ENCODE measurements at regions not wholly inside any gene's neighbourhood (a gene's known extent, or its start where the extent isn't known, plus 50 kb on each side); places are given as distances from the start of the nearest gene placed in this dataset.

DNA sequence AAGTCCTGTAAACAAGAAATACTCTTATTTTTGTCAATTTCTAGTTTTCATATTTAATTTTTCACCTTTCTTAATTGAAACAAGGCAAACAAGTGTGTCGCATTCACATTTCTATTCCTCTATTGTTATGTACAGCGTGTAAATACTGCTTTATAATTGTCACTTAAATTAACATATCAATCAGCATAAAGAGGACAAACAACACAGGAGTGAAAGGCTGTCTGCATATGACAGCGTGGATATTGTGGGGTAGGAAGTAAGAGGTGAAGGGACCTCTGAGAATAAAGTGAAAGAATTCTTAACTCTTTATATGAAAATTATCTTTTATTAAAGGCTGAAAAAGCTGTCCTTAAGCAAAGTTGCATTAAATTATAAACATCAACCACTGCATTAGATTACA, 797.9 kb upstream of the COBL start:
- Mint-ChIP-seq H3K27me3 (no peaks in the 10 kb centered on the region), H3K36me3 (ENCODE audit: insufficient read depth) (no peaks in the 10 kb centered on the region), H3K27ac (no peak overlapping the region), H3K9me3 (ENCODE audit: low read depth) (no peaks in the 10 kb centered on the region), H3K4me3 (ENCODE audit: low read depth) (no peak overlapping the region), H3K4me1 (ENCODE audit: low read depth) (peaks cover 14% of the 10 kb centered on the region)
- TF ChIP-seq, protein P1, sequence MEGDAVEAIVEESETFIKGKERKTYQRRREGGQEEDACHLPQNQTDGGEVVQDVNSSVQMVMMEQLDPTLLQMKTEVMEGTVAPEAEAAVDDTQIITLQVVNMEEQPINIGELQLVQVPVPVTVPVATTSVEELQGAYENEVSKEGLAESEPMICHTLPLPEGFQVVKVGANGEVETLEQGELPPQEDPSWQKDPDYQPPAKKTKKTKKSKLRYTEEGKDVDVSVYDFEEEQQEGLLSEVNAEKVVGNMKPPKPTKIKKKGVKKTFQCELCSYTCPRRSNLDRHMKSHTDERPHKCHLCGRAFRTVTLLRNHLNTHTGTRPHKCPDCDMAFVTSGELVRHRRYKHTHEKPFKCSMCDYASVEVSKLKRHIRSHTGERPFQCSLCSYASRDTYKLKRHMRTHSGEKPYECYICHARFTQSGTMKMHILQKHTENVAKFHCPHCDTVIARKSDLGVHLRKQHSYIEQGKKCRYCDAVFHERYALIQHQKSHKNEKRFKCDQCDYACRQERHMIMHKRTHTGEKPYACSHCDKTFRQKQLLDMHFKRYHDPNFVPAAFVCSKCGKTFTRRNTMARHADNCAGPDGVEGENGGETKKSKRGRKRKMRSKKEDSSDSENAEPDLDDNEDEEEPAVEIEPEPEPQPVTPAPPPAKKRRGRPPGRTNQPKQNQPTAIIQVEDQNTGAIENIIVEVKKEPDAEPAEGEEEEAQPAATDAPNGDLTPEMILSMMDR (IDR thresholded peaks at IDR 0.05; ENCODE audit: unreplicated experiment): no peak
- DNase-seq (ENCODE audit: low spot score, unreplicated experiment): no peak

DNA sequence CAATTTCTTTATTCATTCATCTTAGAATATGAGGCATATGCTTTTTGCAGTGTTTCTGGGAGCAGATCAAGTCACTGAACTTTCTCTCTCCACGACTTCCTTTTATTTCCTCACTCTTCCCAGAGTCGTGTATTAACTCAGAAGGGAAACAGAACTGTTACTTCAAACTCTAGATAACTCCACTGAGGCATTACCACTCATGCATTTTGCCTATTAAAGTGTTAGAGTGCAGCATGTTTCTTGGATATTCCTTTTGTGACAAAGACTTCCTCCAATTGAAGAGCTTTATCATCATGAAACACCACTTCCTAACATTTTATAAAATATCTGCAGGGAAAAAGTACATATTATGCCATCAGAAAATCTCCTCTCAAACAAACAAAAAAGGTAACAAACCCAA, 797.4 kb upstream of the COBL start:
- Mint-ChIP-seq H3K9me3 (ENCODE audit: low read depth) (no peaks in the 10 kb centered on the region), H3K4me1 (ENCODE audit: low read depth) (peaks cover 11% of the 10 kb centered on the region), H3K27ac (no peak overlapping the region), H3K4me3 (ENCODE audit: low read depth) (no peak overlapping the region), H3K27me3 (no peaks in the 10 kb centered on the region), H3K36me3 (ENCODE audit: insufficient read depth) (no peaks in the 10 kb centered on the region)
- no peak for DNase-seq (ENCODE audit: low spot score, unreplicated experiment)
- TF ChIP-seq, protein P1 (IDR thresholded peaks at IDR 0.05; ENCODE audit: unreplicated experiment): no peak

DNA sequence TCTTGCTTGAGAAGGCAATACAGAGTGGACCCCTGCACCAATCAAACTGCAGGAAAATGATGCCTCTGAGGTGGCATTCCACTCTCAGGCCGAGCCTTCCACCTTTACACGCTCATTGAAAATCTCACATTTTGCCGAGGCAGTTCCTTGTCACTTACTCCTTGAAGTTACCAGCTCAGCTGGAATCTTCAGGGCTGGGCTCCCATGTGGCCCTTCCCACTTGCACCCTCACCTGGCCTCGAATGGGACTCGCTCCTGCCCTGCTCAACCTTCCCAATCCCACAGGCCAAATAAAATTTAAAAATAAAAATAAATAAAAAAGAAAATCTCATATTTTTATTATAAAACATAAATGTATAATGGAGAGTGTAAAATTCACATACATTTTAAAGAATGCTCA, 790.7 kb upstream of the COBL start:
- no peak for DNase-seq (ENCODE audit: low spot score, unreplicated experiment)
- H3K27ac Mint-ChIP-seq: no peak overlapping the region
- no peaks in the 10 kb centered on the region for H3K36me3 Mint-ChIP-seq (ENCODE audit: insufficient read depth)
- TF ChIP-seq, protein P1 (IDR thresholded peaks at IDR 0.05; ENCODE audit: unreplicated experiment): no peak
- H3K4me3 Mint-ChIP-seq (ENCODE audit: low read depth): no peak overlapping the region
- no peaks in the 10 kb centered on the region for H3K4me1 Mint-ChIP-seq (ENCODE audit: low read depth)
- H3K27me3 Mint-ChIP-seq: no peaks in the 10 kb centered on the region
- H3K9me3 Mint-ChIP-seq (ENCODE audit: low read depth): peaks cover 14% of the 10 kb centered on the region

DNA sequence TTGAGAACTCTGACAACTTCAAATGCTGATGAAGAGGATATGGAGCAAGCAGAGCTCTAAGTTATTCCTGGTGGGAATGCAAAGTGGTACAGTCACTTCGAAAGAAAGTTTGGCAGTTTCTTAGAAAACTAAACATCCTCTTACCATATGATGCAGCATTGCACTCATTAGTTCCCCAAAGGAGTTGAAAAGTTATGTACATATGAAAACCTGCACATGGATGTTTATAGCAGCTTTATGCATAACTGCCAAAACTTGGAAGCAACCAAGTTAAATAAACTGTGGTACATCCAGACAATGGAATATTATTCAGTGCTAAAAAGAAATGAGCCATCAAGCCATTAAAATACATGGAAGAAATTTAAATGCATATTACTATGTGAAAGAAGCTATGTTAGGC, 779.3 kb upstream of the COBL start:
- TF ChIP-seq, protein P1 (IDR thresholded peaks at IDR 0.05; ENCODE audit: unreplicated experiment): no peak
- H3K27ac Mint-ChIP-seq: no peak overlapping the region
- peaks cover 5% of the 10 kb centered on the region for H3K9me3 Mint-ChIP-seq (ENCODE audit: low read depth)
- H3K4me3 Mint-ChIP-seq (ENCODE audit: low read depth): no peak overlapping the region
- no peaks in the 10 kb centered on the region for H3K27me3 Mint-ChIP-seq
- DNase-seq (ENCODE audit: low spot score, unreplicated experiment): no peak
- no peaks in the 10 kb centered on the region for H3K36me3 Mint-ChIP-seq (ENCODE audit: insufficient read depth)
- H3K4me1 Mint-ChIP-seq (ENCODE audit: low read depth): no peaks in the 10 kb centered on the region

DNA sequence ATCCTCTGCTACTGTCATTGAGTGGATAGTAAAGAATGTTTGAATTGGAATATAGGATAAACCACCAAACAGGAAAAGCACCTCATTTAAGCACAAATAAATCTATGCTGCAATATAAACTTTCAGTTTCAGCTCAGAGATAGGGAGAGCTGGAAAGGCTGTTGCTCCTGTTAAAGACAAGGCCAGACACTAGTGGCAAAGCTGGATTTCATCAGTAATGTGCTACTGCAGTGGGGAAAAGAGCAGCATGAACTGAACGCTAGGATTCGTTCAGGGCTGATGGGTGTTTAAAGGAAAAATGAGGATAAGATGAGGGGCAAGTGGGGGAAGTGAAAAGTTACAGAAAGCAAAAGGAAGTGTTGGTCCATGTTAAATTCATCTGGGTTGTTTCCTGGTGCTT, 775.4 kb upstream of the COBL start:
- no peak overlapping the region for H3K27ac Mint-ChIP-seq
- no peak for DNase-seq (ENCODE audit: low spot score, unreplicated experiment)
- H3K9me3 Mint-ChIP-seq (ENCODE audit: low read depth): peaks cover 5% of the 10 kb centered on the region
- no peaks in the 10 kb centered on the region for H3K36me3 Mint-ChIP-seq (ENCODE audit: insufficient read depth)
- peaks cover 10% of the 10 kb centered on the region for H3K27me3 Mint-ChIP-seq
- H3K4me3 Mint-ChIP-seq (ENCODE audit: low read depth): no peak overlapping the region
- TF ChIP-seq, protein P1 (IDR thresholded peaks at IDR 0.05; ENCODE audit: unreplicated experiment): no peak
- H3K4me1 Mint-ChIP-seq (ENCODE audit: low read depth): no peaks in the 10 kb centered on the region

All from progenitor cell of endocrine pancreas (in vitro differentiated cells).